Stomach (tissue), 8 donors: ENCODE measurements at regions not wholly inside any gene's neighbourhood (a gene's known extent, or its start where the extent isn't known, plus 50 kb on each side); places are given as distances from the start of the nearest gene placed in this dataset.
A peak's percentile ranks its signal among the peaks of the same experiment; 100 is the strongest.

ENCODE experiments used
- DNase-seq, 2 donors: peaks; one replicate each; pipeline versions ENCODE4 v3.0.0 to v3.0.0-alpha.2; 2013 to 2019
- H3K27ac ChIP-seq, 5 donors: fragments of 200-600 bp in 4 of 5; sonication (generic) in 4 of 5; one replicate each; pipeline ENCODE4 v1.5.1; 2013 to 2019; ENCODE audit warnings: mild to moderate bottlenecking in 1 of 5, moderate library complexity in 1 of 5
- H3K27me3 ChIP-seq, 3 donors: fragments of 200-600 bp; sonication (generic); one replicate each; pipeline ENCODE4 v1.5.1; 2017 to 2019; ENCODE audit warnings: mixed run types in 1 of 3
- H3K36me3 ChIP-seq, 4 donors: fragments of 200-600 bp; sonication (generic); 1 replicate in 3 of 4; 2 replicates in 1 of 4; pipeline ENCODE4 v1.5.1; 2016 to 2019
- H3K4me1 ChIP-seq, 4 donors: fragments of 200-600 bp; sonication (generic); one replicate each; pipeline ENCODE4 v1.5.1; 2016 to 2019
- H3K4me3 ChIP-seq, 4 donors: fragments of 200-600 bp; sonication (generic) in 3 of 4; one replicate each; pipeline ENCODE4 v1.5.1; 2016 to 2019; ENCODE audit warnings: mild to moderate bottlenecking in 1 of 4
- H3K9me3 ChIP-seq, 4 donors: fragments of 200-600 bp; sonication (generic); one replicate each; pipeline ENCODE4 v1.5.1; 2016 to 2019
- CTCF ChIP-seq, 7 experiments: fragments of 450-650 bp in 4 of 7; fragments of 200-600 bp in 3 of 7; sonication (generic) in 3 of 7; IDR thresholded peaks; one replicate each; pipeline ENCODE4 v1.5.1; 2016 to 2019; ENCODE audit warnings: antibody characterized with exemption in 7 of 7, control low read depth in 2 of 7, mild to moderate bottlenecking in 1 of 7
- EP300 ChIP-seq: sonication (generic); formaldehyde crosslinking; IDR thresholded peaks from one replicate; pipeline ENCODE4 v1.6.1; 2017; ENCODE audit warnings: antibody characterized with exemption
- POLR2A ChIP-seq, 4 donors: fragments of 450-650 bp; IDR thresholded peaks; one replicate each; pipeline ENCODE4 v1.6.1; 2016; ENCODE audit warnings: antibody characterized with exemption in 4 of 4, control low read depth in 2 of 4, mild to moderate bottlenecking in 1 of 4, moderate library complexity in 1 of 4
- POLR2AphosphoS5 ChIP-seq, 3 donors: sonication (generic); formaldehyde crosslinking; IDR thresholded peaks; one replicate each; pipeline ENCODE4 v1.6.1; 2016; ENCODE audit warnings: antibody characterized with exemption in 3 of 3
- WGBS, 5 donors: extraction: QIAGEN DNeasy Blood & Tissue Kit in 3 of 5; methylation state at CpG; one replicate each; pipeline versions ENCODE4 v1.1.5 to v1.1.7; 2013 to 2018; 5-methylcytosine and 5-hydroxymethylcytosine counted together
- intact Hi-C: fragments of 100-400 bp; cut with DNase I; formaldehyde crosslinking; loops from one replicate; pipeline ENCODE4 v1.15.1; 2023; ENCODE audit warnings: low total_unique reads
- donor health status: healthy with polysubstance abuse.
- donor health status: Bipolar disorder and iron deficiency.
- donor health status: healthy.

GRCh38 chr3:105260385-105260784 is 106.3 kb upstream of the ALCAM start:
- intact Hi-C loops = no loop called here
- no peak for DNase-seq
- Histone ChIP-seq H3K27me3 (no peaks in the 10 kb centered on the region), H3K36me3 (no peaks in the 10 kb centered on the region), H3K9me3 (peaks cover 0 to 5% (median 2%) of the 10 kb centered on the region in 4 donors), H3K27ac (no peak overlapping the region), H3K4me3 (no peak overlapping the region), H3K4me1 (peaks cover 0 to 9% (median 4%) of the 10 kb centered on the region in 4 donors)
- TF ChIP-seq CTCF (IDR thresholded peaks at IDR 0.05) (no peak), EP300 (no peak), POLR2AphosphoS5 (IDR thresholded peaks at IDR 0.05) (no peak), POLR2A (IDR thresholded peaks at IDR 0.05) (no peak)
- WGBS, 5 donors = 81 to 94% (median 89%) methylated on average over 4 of the region's 4 CpGs

- intact Hi-C loops = no loop called here
- Histone ChIP-seq H3K9me3 (no peaks in the 10 kb centered on the region), H3K4me1 (no peaks in the 10 kb centered on the region), H3K4me3 (no peak overlapping the region), H3K36me3 (no peaks in the 10 kb centered on the region), H3K27ac (no peak overlapping the region), H3K27me3 (no peaks in the 10 kb centered on the region)
- DNase-seq = peak in 1 of 2 donors; percentile 3
- TF ChIP-seq EP300 (no peak), CTCF (IDR thresholded peaks at IDR 0.05) (no peak), POLR2AphosphoS5 (IDR thresholded peaks at IDR 0.05) (no peak), POLR2A (IDR thresholded peaks at IDR 0.05) (no peak)
Measured at GRCh38 chr3:105274536-105274935, 92.2 kb upstream of the ALCAM start.

GRCh38 chr3:105274958-105275357 is 91.8 kb upstream of the ALCAM start:
- no peak for TF ChIP-seq EP300
- no peak for TF ChIP-seq CTCF (IDR thresholded peaks at IDR 0.05)
- no peak for TF ChIP-seq POLR2A (IDR thresholded peaks at IDR 0.05)
- no peak for TF ChIP-seq POLR2AphosphoS5 (IDR thresholded peaks at IDR 0.05)
- Histone ChIP-seq H3K27me3 (no peaks in the 10 kb centered on the region), H3K9me3 (no peaks in the 10 kb centered on the region), H3K27ac (no peak overlapping the region), H3K36me3 (no peaks in the 10 kb centered on the region), H3K4me1 (no peaks in the 10 kb centered on the region), H3K4me3 (no peak overlapping the region)
- DNase-seq = no peak
- intact Hi-C loops = no loop called here

GRCh38 chr3:105277656-105278055 is 89.1 kb upstream of the ALCAM start:
- Histone ChIP-seq H3K4me3 (no peak overlapping the region), H3K4me1 (no peaks in the 10 kb centered on the region), H3K36me3 (no peaks in the 10 kb centered on the region), H3K9me3 (no peaks in the 10 kb centered on the region), H3K27ac (no peak overlapping the region), H3K27me3 (no peaks in the 10 kb centered on the region)
- intact Hi-C loops = no loop called here
- no peak for DNase-seq
- 84 to 95% (median 87%) methylated on average over 3 of the region's 3 CpGs for WGBS, 5 donors
- TF ChIP-seq CTCF (IDR thresholded peaks at IDR 0.05) = no peak
- TF ChIP-seq EP300 = no peak
- no peak for TF ChIP-seq POLR2AphosphoS5 (IDR thresholded peaks at IDR 0.05)
- no peak for TF ChIP-seq POLR2A (IDR thresholded peaks at IDR 0.05)
